Neuronal stem cell (in vitro differentiated cells): ENCODE measurements at regions not wholly inside any gene's neighbourhood (a gene's known extent, or its start where the extent isn't known, plus 50 kb on each side); places are given as distances from the start of the nearest gene placed in this dataset.

Experiments used
- DNase-seq: peaks from one replicate; pipeline ENCODE4 v3.0.0-alpha.2; 2013; ENCODE audit warnings: low spot score
- H2AFZ ChIP-seq: one replicate; pipeline ENCODE4 v1.6.1; 2013; ENCODE audit warnings: mild to moderate bottlenecking, low read length, inconsistent platforms
- H2AK5ac ChIP-seq: 2 replicates; pipeline ENCODE4 v1.6.1; 2013; ENCODE audit warnings: low read depth, mild to moderate bottlenecking, inconsistent platforms, low read length, moderate library complexity, mixed read lengths
- H2BK120ac ChIP-seq: 2 replicates; pipeline ENCODE4 v1.6.1; 2013; ENCODE audit warnings: low read depth, mild to moderate bottlenecking, inconsistent platforms, low read length, moderate library complexity, mixed read lengths
- H2BK12ac ChIP-seq: one replicate; pipeline ENCODE4 v1.6.1; 2013; ENCODE audit warnings: low read length, inconsistent platforms
- H2BK15ac ChIP-seq: 2 replicates; pipeline ENCODE4 v1.6.1; 2013; ENCODE audit warnings: mild to moderate bottlenecking, low read length, inconsistent platforms, mixed read lengths
- H2BK5ac ChIP-seq: one replicate; pipeline ENCODE4 v1.6.1; 2013; ENCODE audit warnings: inconsistent platforms, mild to moderate bottlenecking, low read length, moderate library complexity
- H3K14ac ChIP-seq: one replicate; pipeline ENCODE4 v1.6.1; 2013; ENCODE audit warnings: low read length, inconsistent platforms
- H3K18ac ChIP-seq: 2 replicates; pipeline ENCODE4 v1.6.1; 2013; ENCODE audit warnings: low read length, inconsistent platforms
- H3K23ac ChIP-seq: 2 replicates; pipeline ENCODE4 v1.6.1; 2013; ENCODE audit warnings: low read depth, mild to moderate bottlenecking, mixed read lengths, low read length, inconsistent platforms; ENCODE audit not compliant: poor library complexity
- H3K27ac ChIP-seq: replicated peaks from 3 replicates; pipeline ENCODE4 v1.5.1; 2013; ENCODE audit warnings: low read length, inconsistent platforms
- H3K27me3 ChIP-seq, 3 experiments: 2 replicates each; pipeline ENCODE4 v1.6.1; 2013; ENCODE audit warnings: low read length in 3 of 3, mild to moderate bottlenecking in 2 of 3, inconsistent platforms in 1 of 3, low read depth in 1 of 3, mixed read lengths in 1 of 3, moderate library complexity in 1 of 3; ENCODE audit not compliant: control insufficient read depth in 3 of 3, insufficient read depth in 3 of 3
- H3K36me3 ChIP-seq, 2 donors: replicated peaks in 1 of 2; 2 replicates each; pipeline ENCODE4 v1.6.1; 2013; ENCODE audit warnings: low read length in 2 of 2; ENCODE audit not compliant: control insufficient read depth in 2 of 2, insufficient read depth in 2 of 2
- H3K4ac ChIP-seq: 2 replicates; pipeline ENCODE4 v1.6.1; 2013; ENCODE audit warnings: inconsistent platforms, mild to moderate bottlenecking, low read length, moderate library complexity
- H3K4me1 ChIP-seq, 2 donors: 1 replicate in 1 of 2; 2 replicates in 1 of 2; pipeline ENCODE4 v1.6.1; 2013; ENCODE audit warnings: low read length in 2 of 2, low read depth in 1 of 2; ENCODE audit not compliant: control insufficient read depth in 2 of 2, insufficient read depth in 1 of 2
- H3K4me2 ChIP-seq: one replicate; pipeline ENCODE4 v1.6.1; 2013; ENCODE audit warnings: mild to moderate bottlenecking, low read length, inconsistent platforms; ENCODE audit not compliant: insufficient read depth, poor library complexity, severe bottlenecking
- H3K4me3 ChIP-seq, 2 donors: 2 replicates each; pipeline ENCODE4 v1.5.1; 2013; ENCODE audit warnings: low read length in 2 of 2, mild to moderate bottlenecking in 2 of 2, inconsistent platforms in 1 of 2, moderate library complexity in 1 of 2
- H3K79me1 ChIP-seq: one replicate; pipeline ENCODE4 v1.6.1; 2013; ENCODE audit warnings: low read depth, mild to moderate bottlenecking, inconsistent platforms, low read length, moderate library complexity
- H3K9ac ChIP-seq: one replicate; pipeline ENCODE4 v1.6.1; 2013; ENCODE audit warnings: mild to moderate bottlenecking, low read depth, low read length, inconsistent platforms; ENCODE audit not compliant: poor library complexity
- H3K9me3 ChIP-seq, 2 donors: replicated peaks in 1 of 2; 2 replicates each; pipeline versions ENCODE3 to v1.6.1; 2013; ENCODE audit warnings: low read length in 2 of 2, mild to moderate bottlenecking in 2 of 2, inconsistent platforms in 1 of 2, low read depth in 1 of 2, mixed read lengths in 1 of 2, moderate library complexity in 1 of 2; ENCODE audit not compliant: control insufficient read depth in 2 of 2, insufficient read depth in 1 of 2
- H4K8ac ChIP-seq: one replicate; pipeline ENCODE4 v1.6.1; 2013; ENCODE audit warnings: low read depth, mild to moderate bottlenecking, inconsistent platforms, low read length, moderate library complexity
- H4K91ac ChIP-seq: one replicate; pipeline ENCODE4 v1.6.1; 2013; ENCODE audit warnings: low read length, low read depth, mild to moderate bottlenecking, inconsistent platforms; ENCODE audit not compliant: poor library complexity
- WGBS, 2 donors: extraction: QIAGEN DNeasy Blood & Tissue Kit; methylation state at CpG; one replicate each; pipeline ENCODE4 v1.1.7; 2013; ENCODE audit warnings: missing lambda C conversion rate in 2 of 2, mixed read lengths in 1 of 2; ENCODE audit not compliant: insufficient read length in 2 of 2, insufficient replicate concordance in 1 of 2; ENCODE audit errors: extremely low coverage in 2 of 2; 5-methylcytosine and 5-hydroxymethylcytosine counted together

- Histone ChIP-seq H2BK12ac (no peak overlapping the region), H3K23ac (no peak overlapping the region), H2BK120ac (no peak overlapping the region), H3K36me3 (no peaks in the 10 kb centered on the region), H3K4me3 (no peak overlapping the region), H3K4me2 (no peak overlapping the region), H3K27ac (no peak overlapping the region), H2BK5ac (no peak overlapping the region), H2AK5ac (no peak overlapping the region), H4K8ac (no peak overlapping the region), H3K14ac (no peak overlapping the region), H4K91ac (no peak overlapping the region), H3K4ac (no peak overlapping the region), H3K27me3 (no peaks in the 10 kb centered on the region), H3K4me1 (no peaks in the 10 kb centered on the region), H2AFZ (no peak overlapping the region), H3K18ac (no peak overlapping the region), H3K9ac (no peak overlapping the region), H3K9me3 (no peaks in the 10 kb centered on the region), H2BK15ac (no peak overlapping the region), H3K79me1 (no peaks in the 10 kb centered on the region)
- DNase-seq, result no peak
- WGBS, 2 donors, result no CpG with 5 or more reads among the region's 2 CpGs
These were observed 88.7 kb upstream of the ELOVL6 start for GRCh38 chr4:110287130-110287529.

GRCh38 chr4:110278127-110278526 is 79.7 kb upstream of the ELOVL6 start:
- H4K91ac ChIP-seq, result no peak overlapping the region
- no peaks in the 10 kb centered on the region for H3K9me3 ChIP-seq
- no peaks in the 10 kb centered on the region for H3K36me3 ChIP-seq
- no peak overlapping the region for H2AK5ac ChIP-seq
- H4K8ac ChIP-seq, result no peak overlapping the region
- DNase-seq, result no peak
- H3K79me1 ChIP-seq, result no peaks in the 10 kb centered on the region
- H3K4ac ChIP-seq, result no peak overlapping the region
- H2BK5ac ChIP-seq, result no peak overlapping the region
- no peak overlapping the region for H3K18ac ChIP-seq
- H2BK12ac ChIP-seq, result no peak overlapping the region
- H3K14ac ChIP-seq, result no peak overlapping the region
- no peak overlapping the region for H2BK120ac ChIP-seq
- no peak overlapping the region for H3K27ac ChIP-seq
- WGBS, 2 donors, result no CpG with 5 or more reads among the region's 2 CpGs
- H3K4me2 ChIP-seq, result no peak overlapping the region
- H3K9ac ChIP-seq, result no peak overlapping the region
- H2AFZ ChIP-seq, result no peak overlapping the region
- peaks cover 0 to 12% (median 0%) of the 10 kb centered on the region in 3 experiments for H3K27me3 ChIP-seq
- no peak overlapping the region for H3K4me3 ChIP-seq
- no peak overlapping the region for H2BK15ac ChIP-seq
- H3K4me1 ChIP-seq, result no peaks in the 10 kb centered on the region
- no peak overlapping the region for H3K23ac ChIP-seq

GRCh38 chr4:110275871-110276270 is 77.5 kb upstream of the ELOVL6 start:
- peaks cover 0 to 12% (median 0%) of the 10 kb centered on the region in 3 experiments for H3K27me3 ChIP-seq
- H3K79me1 ChIP-seq, result no peaks in the 10 kb centered on the region
- H2AK5ac ChIP-seq, result no peak overlapping the region
- no peak overlapping the region for H3K9ac ChIP-seq
- H3K4me2 ChIP-seq, result no peak overlapping the region
- no peak overlapping the region for H4K91ac ChIP-seq
- no peaks in the 10 kb centered on the region for H3K36me3 ChIP-seq
- peaks cover 0 to 1% of the 10 kb centered on the region in 2 donors for H3K4me1 ChIP-seq
- no peak overlapping the region for H3K27ac ChIP-seq
- no peak overlapping the region for H3K4ac ChIP-seq
- no peak for DNase-seq
- no peak overlapping the region for H2BK12ac ChIP-seq
- H3K18ac ChIP-seq, result no peak overlapping the region
- no peak overlapping the region for H2BK15ac ChIP-seq
- H3K23ac ChIP-seq, result no peak overlapping the region
- no peak overlapping the region for H2AFZ ChIP-seq
- no peak overlapping the region for H3K4me3 ChIP-seq
- no peak overlapping the region for H2BK120ac ChIP-seq
- no peaks in the 10 kb centered on the region for H3K9me3 ChIP-seq
- no peak overlapping the region for H4K8ac ChIP-seq
- H2BK5ac ChIP-seq, result no peak overlapping the region
- H3K14ac ChIP-seq, result no peak overlapping the region

GRCh38 chr4:110271986-110272385 is 73.6 kb upstream of the ELOVL6 start:
- no peak overlapping the region for H2BK120ac ChIP-seq
- no peak overlapping the region for H4K8ac ChIP-seq
- no peak overlapping the region for H2BK12ac ChIP-seq
- H2AK5ac ChIP-seq, result no peak overlapping the region
- DNase-seq, result no peak
- H3K4me2 ChIP-seq, result no peak overlapping the region
- no peak overlapping the region for H3K23ac ChIP-seq
- no peak overlapping the region for H3K4ac ChIP-seq
- no peak overlapping the region for H3K18ac ChIP-seq
- peaks cover 0 to 1% of the 10 kb centered on the region in 2 donors for H3K4me1 ChIP-seq
- no peak overlapping the region for H2BK15ac ChIP-seq
- H3K27me3 ChIP-seq, result peaks cover 0 to under 1% (median 0%) of the 10 kb centered on the region in 3 experiments
- H2BK5ac ChIP-seq, result no peak overlapping the region
- H3K27ac ChIP-seq, result no peak overlapping the region
- no peak overlapping the region for H3K4me3 ChIP-seq
- peak overlapping the region; percentile 6 for H2AFZ ChIP-seq
- no peak overlapping the region for H3K14ac ChIP-seq
- no peaks in the 10 kb centered on the region for H3K9me3 ChIP-seq
- no peak overlapping the region for H4K91ac ChIP-seq
- WGBS, 2 donors, result no CpG with 5 or more reads among the region's 4 CpGs
- no peaks in the 10 kb centered on the region for H3K36me3 ChIP-seq
- H3K9ac ChIP-seq, result no peak overlapping the region
- peaks cover 2% of the 10 kb centered on the region for H3K79me1 ChIP-seq
